ENCODE measurements at regions not wholly inside any gene's neighbourhood (a gene's known extent, or its start where the extent isn't known, plus 50 kb on each side); places are given as distances from the start of the nearest gene placed in this dataset.

GRCh38 chr22:19645905-19646304 is 68.4 kb upstream of the SEPTIN5 start:
- Mint-ChIP-seq H3K9me3 (ENCODE audit: unreplicated experiment) (no peaks in the 10 kb centered on the region), H3K27ac (ENCODE audit: unreplicated experiment) (no peak overlapping the region), H3K4me1 (ENCODE audit: unreplicated experiment) (no peaks in the 10 kb centered on the region), H3K4me3 (ENCODE audit: unreplicated experiment) (no peak overlapping the region), H3K27me3 (ENCODE audit: unreplicated experiment) (peaks cover 2% of the 10 kb centered on the region), H3K36me3 (ENCODE audit: low read depth, unreplicated experiment) (peaks cover 9% of the 10 kb centered on the region)
- DNase-seq (ENCODE audit: low spot score) = no peak
- no peak for TF ChIP-seq CTCF (IDR thresholded peaks at IDR 0.05; ENCODE audit: unreplicated experiment)

GRCh38 chr22:19646383-19646782 is 67.9 kb upstream of the SEPTIN5 start:
- Mint-ChIP-seq H3K9me3 (ENCODE audit: unreplicated experiment) (no peaks in the 10 kb centered on the region), H3K27me3 (ENCODE audit: unreplicated experiment) (peaks cover 2% of the 10 kb centered on the region), H3K27ac (ENCODE audit: unreplicated experiment) (no peak overlapping the region), H3K4me1 (ENCODE audit: unreplicated experiment) (no peaks in the 10 kb centered on the region), H3K36me3 (ENCODE audit: low read depth, unreplicated experiment) (peaks cover 9% of the 10 kb centered on the region), H3K4me3 (ENCODE audit: unreplicated experiment) (no peak overlapping the region)
- no peak for TF ChIP-seq CTCF (IDR thresholded peaks at IDR 0.05; ENCODE audit: unreplicated experiment)
- no peak for DNase-seq (ENCODE audit: low spot score)

- Mint-ChIP-seq H3K4me1 (ENCODE audit: unreplicated experiment) (no peaks in the 10 kb centered on the region), H3K27me3 (ENCODE audit: unreplicated experiment) (peaks cover 2% of the 10 kb centered on the region), H3K27ac (ENCODE audit: unreplicated experiment) (no peak overlapping the region), H3K9me3 (ENCODE audit: unreplicated experiment) (no peaks in the 10 kb centered on the region), H3K36me3 (ENCODE audit: low read depth, unreplicated experiment) (peaks cover 9% of the 10 kb centered on the region), H3K4me3 (ENCODE audit: unreplicated experiment) (no peak overlapping the region)
- DNase-seq (ENCODE audit: low spot score) = no peak
- TF ChIP-seq CTCF (IDR thresholded peaks at IDR 0.05; ENCODE audit: unreplicated experiment) = no peak
These were observed 65.8 kb upstream of the SEPTIN5 start for GRCh38 chr22:19648419-19648929.

GRCh38 chr22:19652316-19652715 is 62.0 kb upstream of the SEPTIN5 start:
- Mint-ChIP-seq H3K36me3 (ENCODE audit: low read depth, unreplicated experiment) (peaks cover 4% of the 10 kb centered on the region), H3K27me3 (ENCODE audit: unreplicated experiment) (no peaks in the 10 kb centered on the region), H3K4me1 (ENCODE audit: unreplicated experiment) (no peaks in the 10 kb centered on the region), H3K9me3 (ENCODE audit: unreplicated experiment) (no peaks in the 10 kb centered on the region), H3K4me3 (ENCODE audit: unreplicated experiment) (no peak overlapping the region), H3K27ac (ENCODE audit: unreplicated experiment) (no peak overlapping the region)
- TF ChIP-seq CTCF (IDR thresholded peaks at IDR 0.05; ENCODE audit: unreplicated experiment) = no peak
- DNase-seq (ENCODE audit: low spot score) = no peak

GRCh38 chr22:19654338-19654987 is 59.8 kb upstream of the SEPTIN5 start:
- no peak for TF ChIP-seq CTCF (IDR thresholded peaks at IDR 0.05; ENCODE audit: unreplicated experiment)
- Mint-ChIP-seq H3K27me3 (ENCODE audit: unreplicated experiment) (no peaks in the 10 kb centered on the region), H3K9me3 (ENCODE audit: unreplicated experiment) (no peaks in the 10 kb centered on the region), H3K4me3 (ENCODE audit: unreplicated experiment) (no peak overlapping the region), H3K36me3 (ENCODE audit: low read depth, unreplicated experiment) (no peaks in the 10 kb centered on the region), H3K4me1 (ENCODE audit: unreplicated experiment) (no peaks in the 10 kb centered on the region), H3K27ac (ENCODE audit: unreplicated experiment) (no peak overlapping the region)
- DNase-seq (ENCODE audit: low spot score) = no peak
